Gastrocnemius medialis (tissue), 4 donors: ENCODE measurements at regions not wholly inside any gene's neighbourhood (a gene's known extent, or its start where the extent isn't known, plus 50 kb on each side); places are given as distances from the start of the nearest gene placed in this dataset.

Source experiments
- ATAC-seq, 2 donors: fragments of 150-250 bp; one replicate each; pipeline ENCODE4 v1.9.1; 2016
- DNase-seq, 2 donors: peaks; one replicate each; pipeline ENCODE4 v3.0.0-alpha.2; 2019
- H3K27ac ChIP-seq, 4 donors: fragments of 200-600 bp; sonication (generic); 1 replicate in 1 of 4; 2 replicates in 3 of 4; pipeline ENCODE4 v1.5.1; 2016 to 2018; ENCODE audit warnings: mild to moderate bottlenecking in 2 of 4, moderate library complexity in 1 of 4
- H3K27me3 ChIP-seq, 3 donors: fragments of 200-600 bp; sonication (generic) in 2 of 3; 1 replicate in 1 of 3; 2 replicates in 2 of 3; pipeline versions ENCODE4 v1.5.1 to v1.6.0; 2016 to 2019; ENCODE audit warnings: mild to moderate bottlenecking in 1 of 3, moderate library complexity in 1 of 3
- H3K36me3 ChIP-seq, 2 donors: fragments of 200-600 bp; sonication (generic) in 1 of 2; one replicate each; pipeline ENCODE4 v1.5.1; 2017 to 2018
- H3K4me1 ChIP-seq, 2 donors: fragments of 200-600 bp; sonication (generic) in 1 of 2; one replicate each; pipeline ENCODE4 v1.5.1; 2016 to 2017; ENCODE audit warnings: mild to moderate bottlenecking in 2 of 2
- H3K4me3 ChIP-seq, 4 donors: fragments of 200-600 bp; sonication (generic) in 3 of 4; 1 replicate in 1 of 4; 2 replicates in 3 of 4; pipeline ENCODE4 v1.5.1; 2016 to 2019; ENCODE audit warnings: mild to moderate bottlenecking in 2 of 4
- H3K9me3 ChIP-seq, 3 donors: fragments of 200-600 bp; sonication (generic) in 2 of 3; 1 replicate in 1 of 3; 2 replicates in 2 of 3; pipeline ENCODE4 v1.5.1; 2016 to 2019
- POLR2A ChIP-seq, 2 donors: fragments of 450-650 bp; IDR thresholded peaks; one replicate each; pipeline ENCODE4 v1.6.1; 2017; ENCODE audit warnings: antibody characterized with exemption in 2 of 2, mild to moderate bottlenecking in 2 of 2, moderate library complexity in 2 of 2
- in situ Hi-C, 4 donors: fragments of 200-750 bp; cut with MboI; loops; one replicate each; pipeline versions ENCODE4 v1.15.0 to v1.8.0; 2017; ENCODE audit warnings: low sequenced_read_pairs in 4 of 4
- intact Hi-C: fragments of 100-400 bp; cut with DNase I; formaldehyde crosslinking; loops from one replicate; pipeline ENCODE4 v1.15.1; 2023; ENCODE audit warnings: low total_unique reads
- TF ChIP-seq, protein P1 (sequence below), 5 experiments: fragments of 450-650 bp in 3 of 5; fragments of 200-600 bp in 2 of 5; sonication (generic) in 2 of 5; IDR thresholded peaks in 4 of 5; conservative IDR thresholded peaks in 1 of 5; 1 replicate in 4 of 5; 2 replicates in 1 of 5; pipeline ENCODE4 v1.5.1; 2016 to 2019; ENCODE audit warnings: antibody characterized with exemption in 5 of 5, mild to moderate bottlenecking in 3 of 5, moderate library complexity in 3 of 5

DNA sequence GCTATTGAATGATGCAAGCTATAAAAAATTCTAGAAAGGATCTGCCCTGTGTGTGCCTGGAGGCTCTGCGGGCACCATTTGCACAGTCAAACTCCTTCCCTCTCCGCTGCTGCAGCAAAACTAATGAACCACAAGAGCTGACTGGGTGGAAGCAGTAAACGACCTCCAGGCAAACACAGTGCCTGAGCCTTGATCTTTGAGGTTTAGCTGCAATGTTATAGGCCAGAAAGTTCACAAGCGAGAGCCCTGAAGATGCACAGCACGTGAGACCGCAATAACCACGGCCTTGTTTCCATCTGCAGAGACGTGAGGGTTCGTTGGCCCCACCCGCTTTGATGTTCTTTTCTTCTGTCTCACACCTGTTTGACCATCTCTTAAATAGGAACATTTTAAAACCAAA lies 69.2 kb upstream of the S1PR3 start:
- no peak overlapping the region for H3K4me3 ChIP-seq
- intact Hi-C loops (no loop called here), in situ Hi-C loops (no loop called here)
- H3K27ac ChIP-seq = no peak overlapping the region
- H3K36me3 ChIP-seq = no peaks in the 10 kb centered on the region
- no peaks in the 10 kb centered on the region for H3K27me3 ChIP-seq
- DNase-seq (no peak), ATAC-seq (no peak)
- H3K4me1 ChIP-seq = no peaks in the 10 kb centered on the region
- no peaks in the 10 kb centered on the region for H3K9me3 ChIP-seq
- no peak for TF ChIP-seq POLR2A (IDR thresholded peaks at IDR 0.05)
- TF ChIP-seq, protein P1, sequence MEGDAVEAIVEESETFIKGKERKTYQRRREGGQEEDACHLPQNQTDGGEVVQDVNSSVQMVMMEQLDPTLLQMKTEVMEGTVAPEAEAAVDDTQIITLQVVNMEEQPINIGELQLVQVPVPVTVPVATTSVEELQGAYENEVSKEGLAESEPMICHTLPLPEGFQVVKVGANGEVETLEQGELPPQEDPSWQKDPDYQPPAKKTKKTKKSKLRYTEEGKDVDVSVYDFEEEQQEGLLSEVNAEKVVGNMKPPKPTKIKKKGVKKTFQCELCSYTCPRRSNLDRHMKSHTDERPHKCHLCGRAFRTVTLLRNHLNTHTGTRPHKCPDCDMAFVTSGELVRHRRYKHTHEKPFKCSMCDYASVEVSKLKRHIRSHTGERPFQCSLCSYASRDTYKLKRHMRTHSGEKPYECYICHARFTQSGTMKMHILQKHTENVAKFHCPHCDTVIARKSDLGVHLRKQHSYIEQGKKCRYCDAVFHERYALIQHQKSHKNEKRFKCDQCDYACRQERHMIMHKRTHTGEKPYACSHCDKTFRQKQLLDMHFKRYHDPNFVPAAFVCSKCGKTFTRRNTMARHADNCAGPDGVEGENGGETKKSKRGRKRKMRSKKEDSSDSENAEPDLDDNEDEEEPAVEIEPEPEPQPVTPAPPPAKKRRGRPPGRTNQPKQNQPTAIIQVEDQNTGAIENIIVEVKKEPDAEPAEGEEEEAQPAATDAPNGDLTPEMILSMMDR (IDR thresholded peaks at IDR 0.05 in 4 of 5, conservative IDR thresholded peaks at IDR 0.05 in 1 of 5) = no peak

DNA sequence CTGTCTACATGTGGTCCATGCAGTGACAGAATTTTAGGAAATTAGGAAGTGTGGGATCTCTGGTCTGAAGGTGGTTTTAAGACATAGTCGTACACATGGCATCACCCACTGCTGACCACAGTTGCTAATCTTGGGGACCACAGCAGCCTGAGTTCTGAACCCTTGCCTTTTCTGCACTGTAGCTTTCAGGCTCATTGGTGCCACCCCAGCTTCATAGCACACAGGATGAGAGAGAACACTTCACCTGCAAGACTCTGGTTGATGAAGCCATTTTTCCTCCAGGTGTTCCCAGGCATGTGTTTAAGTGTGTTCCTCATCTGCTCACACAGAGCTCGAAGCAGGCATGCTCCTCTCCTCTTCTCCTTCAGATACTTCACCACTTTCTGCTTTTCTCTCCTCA lies 68.2 kb upstream of the S1PR3 start:
- H3K36me3 ChIP-seq = no peaks in the 10 kb centered on the region
- no peak for ATAC-seq
- H3K27ac ChIP-seq = no peak overlapping the region
- no peaks in the 10 kb centered on the region for H3K9me3 ChIP-seq
- in situ Hi-C loops (no loop called here), intact Hi-C loops (no loop called here)
- H3K4me3 ChIP-seq = no peak overlapping the region
- TF ChIP-seq POLR2A (IDR thresholded peaks at IDR 0.05) = no peak
- TF ChIP-seq, protein P1 (IDR thresholded peaks at IDR 0.05 in 4 of 5, conservative IDR thresholded peaks at IDR 0.05 in 1 of 5) = no peak
- no peaks in the 10 kb centered on the region for H3K27me3 ChIP-seq
- DNase-seq = no peak
- H3K4me1 ChIP-seq = no peaks in the 10 kb centered on the region

DNA sequence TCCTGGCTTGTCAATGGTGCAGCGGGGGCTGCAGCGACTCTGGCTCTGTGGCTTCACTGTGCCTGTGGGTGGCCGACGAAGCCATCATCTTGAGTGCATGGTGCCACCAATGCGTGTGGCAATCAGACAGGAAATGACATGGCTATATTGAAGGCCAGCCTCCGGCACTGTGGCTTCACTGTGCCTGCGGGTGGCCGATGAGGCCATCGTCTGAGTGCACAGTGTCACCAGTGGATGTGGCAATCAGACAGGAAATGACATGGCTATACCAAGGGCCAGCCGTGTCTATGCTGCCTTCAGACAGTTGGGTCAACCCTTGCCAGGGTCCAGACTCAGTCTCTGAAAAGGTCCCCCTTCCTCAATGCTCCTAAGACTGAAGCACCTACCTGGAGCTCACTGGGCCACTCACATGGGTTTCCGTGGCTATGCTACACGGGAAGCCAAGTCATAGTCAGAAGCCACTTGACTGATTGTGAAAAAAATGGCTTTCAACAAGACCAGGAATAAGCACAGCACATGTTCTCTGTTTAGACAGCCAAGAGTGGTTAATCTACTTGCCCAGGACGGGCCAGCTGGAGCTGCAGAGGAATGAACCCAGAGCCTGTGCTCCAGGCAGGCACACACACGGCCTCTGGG lies 67.5 kb upstream of the S1PR3 start:
- Histone ChIP-seq H3K27ac (no peak overlapping the region), H3K9me3 (no peaks in the 10 kb centered on the region), H3K36me3 (no peaks in the 10 kb centered on the region), H3K4me1 (no peaks in the 10 kb centered on the region), H3K27me3 (no peaks in the 10 kb centered on the region), H3K4me3 (no peak overlapping the region)
- TF ChIP-seq, protein P1 (IDR thresholded peaks at IDR 0.05 in 4 of 5, conservative IDR thresholded peaks at IDR 0.05 in 1 of 5) = no peak
- no peak for TF ChIP-seq POLR2A (IDR thresholded peaks at IDR 0.05)
- ATAC-seq (no peak), DNase-seq (no peak)
- intact Hi-C loops (no loop called here), in situ Hi-C loops (no loop called here)

DNA sequence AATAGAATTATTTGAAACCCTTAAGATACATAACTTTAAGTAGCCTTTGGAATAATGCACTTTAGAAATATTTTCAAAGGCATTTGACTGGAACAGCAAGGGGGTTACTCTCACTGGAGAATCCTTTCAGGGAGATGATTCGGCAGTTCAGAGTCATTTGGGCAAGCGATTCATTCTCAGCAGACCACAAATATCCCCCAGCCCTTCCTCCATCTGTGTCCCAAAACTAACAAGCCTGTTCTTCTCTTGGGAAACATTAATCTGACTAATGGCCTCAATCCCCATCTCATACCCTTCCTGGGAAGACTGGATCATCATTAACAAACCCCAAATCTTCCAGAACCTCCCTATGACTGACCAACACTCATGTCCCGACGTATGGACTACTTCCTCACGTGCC lies 65.8 kb upstream of the S1PR3 start:
- Histone ChIP-seq H3K36me3 (no peaks in the 10 kb centered on the region), H3K4me1 (no peaks in the 10 kb centered on the region), H3K9me3 (no peaks in the 10 kb centered on the region), H3K27ac (no peak overlapping the region), H3K27me3 (no peaks in the 10 kb centered on the region), H3K4me3 (no peak overlapping the region)
- TF ChIP-seq, protein P1 (IDR thresholded peaks at IDR 0.05 in 4 of 5, conservative IDR thresholded peaks at IDR 0.05 in 1 of 5) = no peak
- TF ChIP-seq POLR2A (IDR thresholded peaks at IDR 0.05) = no peak
- in situ Hi-C loops (no loop called here), intact Hi-C loops (no loop called here)
- no peak for DNase-seq
- ATAC-seq = no peak
